Activated T-helper 2 cell treated with anti-CD3 and anti-CD28 coated beads, Interferon-gamma antibody, Interleukin-2, Interleukin-4, amounts not matched to agents 10 μg/mL and 5 μg/mL and 100 μg/mL, durations not matched to agents 14 hours and 24 hours and 36 hours (primary cell): ENCODE measurements at regions not wholly inside any gene's neighbourhood (a gene's known extent, or its start where the extent isn't known, plus 50 kb on each side); places are given as distances from the start of the nearest gene placed in this dataset.
"Not testable (repeated sequence)": the region's sequence is repeated elsewhere in the genome, so short reads cannot be mapped to it uniquely, and the experiment has no call there.

Source experiments
- DNase-seq: peaks from one replicate; pipeline ENCODE4 v3.0.0; 2021; ENCODE audit warnings: low spot score
- H3K27ac Mint-ChIP-seq: one replicate; pipeline ENCODE4 v1.8.0; 2021; ENCODE audit warnings: mixed read lengths
- H3K27me3 Mint-ChIP-seq: one replicate; pipeline ENCODE4 v1.8.0; 2021; ENCODE audit warnings: low read depth, mixed read lengths
- H3K36me3 Mint-ChIP-seq: one replicate; pipeline ENCODE4 v1.8.0; 2021; ENCODE audit warnings: low read depth, mixed read lengths
- H3K4me1 Mint-ChIP-seq: one replicate; pipeline ENCODE4 v1.8.0; 2021; ENCODE audit warnings: low read depth, mixed read lengths
- H3K4me3 Mint-ChIP-seq: one replicate; pipeline ENCODE4 v1.8.0; 2021; ENCODE audit warnings: low read depth, mild to moderate bottlenecking, moderate library complexity, mixed read lengths
- H3K9me3 Mint-ChIP-seq: one replicate; pipeline ENCODE4 v1.8.0; 2021; ENCODE audit warnings: mixed read lengths
- intact Hi-C: fragments of 100-400 bp; cut with micrococcal nuclease; formaldehyde crosslinking; loops from one replicate; pipeline ENCODE4 v1.15.1; 2023

GRCh38 chr2:44051593-44052347 lies 56.0 kb upstream of the LRPPRC start:
- Mint-ChIP-seq H3K27ac (no peak overlapping the region), H3K9me3 (no peaks in the 10 kb centered on the region), H3K36me3 (no peaks in the 10 kb centered on the region), H3K27me3 (peaks cover 2% of the 10 kb centered on the region), H3K4me1 (no peaks in the 10 kb centered on the region), H3K4me3 (no peak overlapping the region)
- no peak for DNase-seq
- intact Hi-C loops = no loop called here

- intact Hi-C loops = no loop called here
- no peak overlapping the region for H3K4me3 Mint-ChIP-seq
- H3K27me3 Mint-ChIP-seq = peaks cover 2% of the 10 kb centered on the region
- H3K27ac Mint-ChIP-seq = no peak overlapping the region
- no peaks in the 10 kb centered on the region for H3K4me1 Mint-ChIP-seq
- H3K9me3 Mint-ChIP-seq = no peaks in the 10 kb centered on the region
- no peak for DNase-seq
- no peaks in the 10 kb centered on the region for H3K36me3 Mint-ChIP-seq
Observed at GRCh38 chr2:44052584-44052983, 56.8 kb upstream of the LRPPRC start.

GRCh38 chr2:44053052-44053451 lies 57.3 kb upstream of the LRPPRC start:
- Mint-ChIP-seq H3K36me3 (no peaks in the 10 kb centered on the region), H3K27ac (no peak overlapping the region), H3K27me3 (no peaks in the 10 kb centered on the region), H3K4me1 (no peaks in the 10 kb centered on the region), H3K9me3 (no peaks in the 10 kb centered on the region), H3K4me3 (no peak overlapping the region)
- intact Hi-C loops = no loop called here
- DNase-seq = no peak

- no peak for DNase-seq
- Mint-ChIP-seq H3K27me3 (no peaks in the 10 kb centered on the region), H3K4me3 (no peak overlapping the region), H3K4me1 (no peaks in the 10 kb centered on the region), H3K36me3 (no peaks in the 10 kb centered on the region), H3K9me3 (no peaks in the 10 kb centered on the region), H3K27ac (no peak overlapping the region)
- intact Hi-C loops = no loop called here
Observed at GRCh38 chr2:44053456-44053855, 57.7 kb upstream of the LRPPRC start.

GRCh38 chr2:44055229-44055628 lies 59.4 kb upstream of the LRPPRC start:
- no peaks in the 10 kb centered on the region for H3K9me3 Mint-ChIP-seq
- H3K36me3 Mint-ChIP-seq = no peaks in the 10 kb centered on the region
- intact Hi-C loops = no loop called here
- no peaks in the 10 kb centered on the region for H3K27me3 Mint-ChIP-seq
- no peak for DNase-seq
- H3K27ac Mint-ChIP-seq = no peak overlapping the region
- H3K4me1 Mint-ChIP-seq = no peaks in the 10 kb centered on the region
- H3K4me3 Mint-ChIP-seq = no peak overlapping the region

- H3K4me1 Mint-ChIP-seq = no peaks in the 10 kb centered on the region
- no peak for DNase-seq
- H3K36me3 Mint-ChIP-seq = no peaks in the 10 kb centered on the region
- no peak overlapping the region for H3K27ac Mint-ChIP-seq
- no peak overlapping the region for H3K4me3 Mint-ChIP-seq
- intact Hi-C loops = no loop called here
- H3K27me3 Mint-ChIP-seq = no peaks in the 10 kb centered on the region
- H3K9me3 Mint-ChIP-seq = no peaks in the 10 kb centered on the region
Observed at GRCh38 chr2:44055664-44056063, 59.9 kb upstream of the LRPPRC start.

- Mint-ChIP-seq H3K4me3 (no peak overlapping the region), H3K4me1 (no peaks in the 10 kb centered on the region), H3K36me3 (no peaks in the 10 kb centered on the region), H3K27me3 (no peaks in the 10 kb centered on the region), H3K9me3 (no peaks in the 10 kb centered on the region), H3K27ac (no peak overlapping the region)
- intact Hi-C loops = no loop called here
- no peak for DNase-seq
Observed at GRCh38 chr2:44056947-44057346, 61.2 kb upstream of the LRPPRC start.

GRCh38 chr2:44060286-44060685 lies 64.5 kb upstream of the LRPPRC start:
- H3K4me1 Mint-ChIP-seq, intact Hi-C loops, H3K27ac Mint-ChIP-seq, H3K36me3 Mint-ChIP-seq, DNase-seq, H3K4me3 Mint-ChIP-seq, H3K27me3 Mint-ChIP-seq, H3K9me3 Mint-ChIP-seq: not testable (repeated sequence)

- Mint-ChIP-seq H3K27me3 (no peaks in the 10 kb centered on the region), H3K36me3 (no peaks in the 10 kb centered on the region), H3K9me3 (no peaks in the 10 kb centered on the region), H3K4me1 (no peaks in the 10 kb centered on the region), H3K27ac (no peak overlapping the region), H3K4me3 (no peak overlapping the region)
- no peak for DNase-seq
- intact Hi-C loops = no loop called here
Observed at GRCh38 chr2:44060990-44061389, 65.2 kb upstream of the LRPPRC start.

GRCh38 chr2:44061469-44061868 lies 65.7 kb upstream of the LRPPRC start:
- DNase-seq = no peak
- no peaks in the 10 kb centered on the region for H3K36me3 Mint-ChIP-seq
- H3K4me1 Mint-ChIP-seq = no peaks in the 10 kb centered on the region
- H3K4me3 Mint-ChIP-seq = no peak overlapping the region
- H3K27me3 Mint-ChIP-seq = no peaks in the 10 kb centered on the region
- H3K27ac Mint-ChIP-seq = no peak overlapping the region
- intact Hi-C loops = no loop called here
- no peaks in the 10 kb centered on the region for H3K9me3 Mint-ChIP-seq

GRCh38 chr2:44061876-44062275 lies 66.1 kb upstream of the LRPPRC start:
- no peaks in the 10 kb centered on the region for H3K9me3 Mint-ChIP-seq
- no peak overlapping the region for H3K4me3 Mint-ChIP-seq
- H3K36me3 Mint-ChIP-seq = no peaks in the 10 kb centered on the region
- H3K4me1 Mint-ChIP-seq = no peaks in the 10 kb centered on the region
- H3K27ac Mint-ChIP-seq = no peak overlapping the region
- intact Hi-C loops = no loop called here
- H3K27me3 Mint-ChIP-seq = no peaks in the 10 kb centered on the region
- no peak for DNase-seq

GRCh38 chr2:44063033-44063432 lies 67.2 kb upstream of the LRPPRC start:
- Mint-ChIP-seq H3K9me3 (no peaks in the 10 kb centered on the region), H3K27me3 (no peaks in the 10 kb centered on the region), H3K4me1 (no peaks in the 10 kb centered on the region), H3K36me3 (no peaks in the 10 kb centered on the region), H3K27ac (no peak overlapping the region), H3K4me3 (no peak overlapping the region)
- DNase-seq = no peak
- intact Hi-C loops = no loop called here

- DNase-seq, intact Hi-C loops, H3K4me1 Mint-ChIP-seq, H3K9me3 Mint-ChIP-seq, H3K4me3 Mint-ChIP-seq, H3K27ac Mint-ChIP-seq, H3K27me3 Mint-ChIP-seq, H3K36me3 Mint-ChIP-seq: not testable (repeated sequence)
Observed at GRCh38 chr2:44064281-44064680, 68.5 kb upstream of the LRPPRC start.
